SK-N-SH (cell line): ENCODE measurements at regions not wholly inside any gene's neighbourhood (a gene's known extent, or its start where the extent isn't known, plus 50 kb on each side); places are given as distances from the start of the nearest gene placed in this dataset.

Experiments
- CTCF ChIP-seq: fragments of 200-600 bp; sonication (generic); IDR thresholded peaks from 2 replicates; pipeline ENCODE4 v1.6.1; 2017; ENCODE audit warnings: antibody characterized with exemption, mild to moderate bottlenecking, moderate library complexity
- EP300 ChIP-seq, 2 experiments: IDR thresholded peaks; 2 replicates each; pipeline versions ENCODE4 v1.4.0 to v1.6.1; 2012; ENCODE audit warnings: borderline replicate concordance in 1 of 2, low read depth in 1 of 2, low read length in 1 of 2
- NRF1 ChIP-seq: IDR thresholded peaks from 2 replicates; pipeline ENCODE4 v1.6.1; 2012; ENCODE audit warnings: low read depth, mild to moderate bottlenecking, low read length
- POLR2AphosphoS5 ChIP-seq: IDR thresholded peaks from 2 replicates; pipeline ENCODE4 v1.6.1; 2012; ENCODE audit warnings: low read depth, low read length
- RAD21 ChIP-seq: IDR thresholded peaks from 2 replicates; pipeline ENCODE4 v1.6.1; 2012; ENCODE audit warnings: mild to moderate bottlenecking, low read length
- TEAD4 ChIP-seq: IDR thresholded peaks from 2 replicates; pipeline ENCODE4 v1.4.0; 2012; ENCODE audit warnings: mild to moderate bottlenecking, borderline replicate concordance; ENCODE audit not compliant: insufficient read depth
- TF ChIP-seq, protein P1 (sequence below): IDR thresholded peaks from 2 replicates; pipeline ENCODE4; 2012
- TF ChIP-seq, protein P2 (sequence below): IDR thresholded peaks from 2 replicates; pipeline ENCODE4 v1.6.1; 2012; ENCODE audit warnings: mild to moderate bottlenecking, low read depth, low read length, moderate library complexity

GRCh38 chr4:89610236-89610635 is 226.7 kb downstream of the SNCA start:
- no peak for TF ChIP-seq RAD21
- no peak for TF ChIP-seq POLR2AphosphoS5
- no peak for TF ChIP-seq CTCF
- TF ChIP-seq, protein P1, sequence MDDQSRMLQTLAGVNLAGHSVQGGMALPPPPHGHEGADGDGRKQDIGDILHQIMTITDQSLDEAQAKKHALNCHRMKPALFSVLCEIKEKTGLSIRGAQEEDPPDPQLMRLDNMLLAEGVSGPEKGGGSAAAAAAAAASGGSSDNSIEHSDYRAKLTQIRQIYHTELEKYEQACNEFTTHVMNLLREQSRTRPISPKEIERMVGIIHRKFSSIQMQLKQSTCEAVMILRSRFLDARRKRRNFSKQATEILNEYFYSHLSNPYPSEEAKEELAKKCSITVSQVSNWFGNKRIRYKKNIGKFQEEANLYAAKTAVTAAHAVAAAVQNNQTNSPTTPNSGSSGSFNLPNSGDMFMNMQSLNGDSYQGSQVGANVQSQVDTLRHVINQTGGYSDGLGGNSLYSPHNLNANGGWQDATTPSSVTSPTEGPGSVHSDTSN: no peak
- no peak for TF ChIP-seq EP300 (IDR thresholded peaks at IDR 0.05; ENCODE audit: borderline replicate concordance in 1 of 2, low read depth in 1 of 2, low read length in 1 of 2)
- TF ChIP-seq TEAD4: no peak
- TF ChIP-seq NRF1: no peak
- TF ChIP-seq, protein P2, sequence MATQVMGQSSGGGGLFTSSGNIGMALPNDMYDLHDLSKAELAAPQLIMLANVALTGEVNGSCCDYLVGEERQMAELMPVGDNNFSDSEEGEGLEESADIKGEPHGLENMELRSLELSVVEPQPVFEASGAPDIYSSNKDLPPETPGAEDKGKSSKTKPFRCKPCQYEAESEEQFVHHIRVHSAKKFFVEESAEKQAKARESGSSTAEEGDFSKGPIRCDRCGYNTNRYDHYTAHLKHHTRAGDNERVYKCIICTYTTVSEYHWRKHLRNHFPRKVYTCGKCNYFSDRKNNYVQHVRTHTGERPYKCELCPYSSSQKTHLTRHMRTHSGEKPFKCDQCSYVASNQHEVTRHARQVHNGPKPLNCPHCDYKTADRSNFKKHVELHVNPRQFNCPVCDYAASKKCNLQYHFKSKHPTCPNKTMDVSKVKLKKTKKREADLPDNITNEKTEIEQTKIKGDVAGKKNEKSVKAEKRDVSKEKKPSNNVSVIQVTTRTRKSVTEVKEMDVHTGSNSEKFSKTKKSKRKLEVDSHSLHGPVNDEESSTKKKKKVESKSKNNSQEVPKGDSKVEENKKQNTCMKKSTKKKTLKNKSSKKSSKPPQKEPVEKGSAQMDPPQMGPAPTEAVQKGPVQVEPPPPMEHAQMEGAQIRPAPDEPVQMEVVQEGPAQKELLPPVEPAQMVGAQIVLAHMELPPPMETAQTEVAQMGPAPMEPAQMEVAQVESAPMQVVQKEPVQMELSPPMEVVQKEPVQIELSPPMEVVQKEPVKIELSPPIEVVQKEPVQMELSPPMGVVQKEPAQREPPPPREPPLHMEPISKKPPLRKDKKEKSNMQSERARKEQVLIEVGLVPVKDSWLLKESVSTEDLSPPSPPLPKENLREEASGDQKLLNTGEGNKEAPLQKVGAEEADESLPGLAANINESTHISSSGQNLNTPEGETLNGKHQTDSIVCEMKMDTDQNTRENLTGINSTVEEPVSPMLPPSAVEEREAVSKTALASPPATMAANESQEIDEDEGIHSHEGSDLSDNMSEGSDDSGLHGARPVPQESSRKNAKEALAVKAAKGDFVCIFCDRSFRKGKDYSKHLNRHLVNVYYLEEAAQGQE: no peak
